A549 (cell line): ENCODE measurements at regions not wholly inside any gene's neighbourhood (a gene's known extent, or its start where the extent isn't known, plus 50 kb on each side); places are given as distances from the start of the nearest gene placed in this dataset.

ENCODE experiments used
- BHLHE40 ChIP-seq: IDR thresholded peaks from 2 replicates; pipeline ENCODE4 v1.6.1; 2012; ENCODE audit warnings: low read depth, low read length, inconsistent platforms
- CEBPB ChIP-seq, 2 experiments: fragments of >200 bp in 1 of 2; sonication (Bioruptor Twin) in 1 of 2; formaldehyde crosslinking in 1 of 2; IDR thresholded peaks; 2 replicates each; pipeline ENCODE4 v1.6.1; 2012 to 2016
- JUNB ChIP-seq: fragments of >200 bp; sonication (Bioruptor Twin); formaldehyde crosslinking; IDR thresholded peaks from 2 replicates; pipeline ENCODE4 v1.6.1; 2016
- KDM5A ChIP-seq: fragments of 200-600 bp; sonication (generic); IDR thresholded peaks from 2 replicates; pipeline ENCODE4 v1.6.1; 2016; ENCODE audit warnings: antibody characterized with exemption, mild to moderate bottlenecking
- MAZ ChIP-seq: fragments of 150-350 bp; IDR thresholded peaks from 2 replicates; pipeline ENCODE4 v1.6.1; 2014; ENCODE audit warnings: antibody characterized with exemption, low read depth, low read length, borderline replicate concordance
- RAD21 ChIP-seq, 2 experiments: fragments of >200 bp in 1 of 2; sonication (Bioruptor Twin) in 1 of 2; formaldehyde crosslinking in 1 of 2; IDR thresholded peaks in 1 of 2; conservative IDR thresholded peaks in 1 of 2; 2 replicates in 1 of 2; 3 replicates in 1 of 2; pipeline ENCODE4 v1.6.1; 2012 to 2018; ENCODE audit warnings: inconsistent platforms in 1 of 2
- RFX5 ChIP-seq: fragments of 450-650 bp; IDR thresholded peaks from 2 replicates; pipeline ENCODE4 v1.7.1; 2014; ENCODE audit warnings: antibody characterized with exemption, mild to moderate bottlenecking, moderate library complexity
- TF ChIP-seq, protein P1 (sequence below): fragments of >200 bp; sonication (Bioruptor Twin); formaldehyde crosslinking; IDR thresholded peaks from 3 replicates; pipeline ENCODE4 v1.5.1; 2016
- TF ChIP-seq, protein P2 (sequence below): IDR thresholded peaks from 2 replicates; pipeline ENCODE4 v1.6.1; 2012

DNA sequence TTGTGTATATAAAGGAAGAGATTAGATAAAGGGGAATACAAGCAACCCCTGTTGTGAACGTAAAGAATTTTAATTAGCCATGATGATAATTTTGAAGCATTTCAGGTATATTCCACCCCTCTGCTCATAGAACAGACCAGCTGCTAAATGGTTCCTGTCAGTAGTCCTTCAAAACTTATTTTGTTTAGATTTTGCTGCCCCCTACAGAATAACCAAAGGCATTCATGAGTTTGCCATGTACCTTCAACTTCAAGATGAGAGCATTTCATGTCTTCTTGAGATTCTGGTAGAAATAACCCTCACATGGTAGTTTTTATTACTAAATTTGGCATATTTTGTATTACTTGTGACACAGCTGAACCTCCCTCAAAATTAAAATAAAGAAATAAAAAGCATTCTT is 1586.7 kb downstream of the HACE1 start:
- TF ChIP-seq, protein P1, sequence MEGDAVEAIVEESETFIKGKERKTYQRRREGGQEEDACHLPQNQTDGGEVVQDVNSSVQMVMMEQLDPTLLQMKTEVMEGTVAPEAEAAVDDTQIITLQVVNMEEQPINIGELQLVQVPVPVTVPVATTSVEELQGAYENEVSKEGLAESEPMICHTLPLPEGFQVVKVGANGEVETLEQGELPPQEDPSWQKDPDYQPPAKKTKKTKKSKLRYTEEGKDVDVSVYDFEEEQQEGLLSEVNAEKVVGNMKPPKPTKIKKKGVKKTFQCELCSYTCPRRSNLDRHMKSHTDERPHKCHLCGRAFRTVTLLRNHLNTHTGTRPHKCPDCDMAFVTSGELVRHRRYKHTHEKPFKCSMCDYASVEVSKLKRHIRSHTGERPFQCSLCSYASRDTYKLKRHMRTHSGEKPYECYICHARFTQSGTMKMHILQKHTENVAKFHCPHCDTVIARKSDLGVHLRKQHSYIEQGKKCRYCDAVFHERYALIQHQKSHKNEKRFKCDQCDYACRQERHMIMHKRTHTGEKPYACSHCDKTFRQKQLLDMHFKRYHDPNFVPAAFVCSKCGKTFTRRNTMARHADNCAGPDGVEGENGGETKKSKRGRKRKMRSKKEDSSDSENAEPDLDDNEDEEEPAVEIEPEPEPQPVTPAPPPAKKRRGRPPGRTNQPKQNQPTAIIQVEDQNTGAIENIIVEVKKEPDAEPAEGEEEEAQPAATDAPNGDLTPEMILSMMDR, result no peak
- no peak for TF ChIP-seq BHLHE40
- 0 out of 5 replicates have a peak, but pooled peaks of 1 of the 2 experiments have one; percentile 12 for TF ChIP-seq RAD21 (conservative IDR thresholded peaks at IDR 0.05 in 1 of 2, IDR thresholded peaks at IDR 0.05 in 1 of 2)
- no peak for TF ChIP-seq RFX5
- no peak for TF ChIP-seq CEBPB (IDR thresholded peaks at IDR 0.05)
- TF ChIP-seq, protein P2, sequence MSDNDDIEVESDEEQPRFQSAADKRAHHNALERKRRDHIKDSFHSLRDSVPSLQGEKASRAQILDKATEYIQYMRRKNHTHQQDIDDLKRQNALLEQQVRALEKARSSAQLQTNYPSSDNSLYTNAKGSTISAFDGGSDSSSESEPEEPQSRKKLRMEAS, result no peak
- no peak for TF ChIP-seq JUNB
- TF ChIP-seq MAZ, result no peak
- TF ChIP-seq KDM5A, result no peak
